Right atrium auricular region (tissue), 2 donors: ENCODE measurements at regions not wholly inside any gene's neighbourhood (a gene's known extent, or its start where the extent isn't known, plus 50 kb on each side); places are given as distances from the start of the nearest gene placed in this dataset.

ENCODE experiments used
- DNase-seq: peaks from one replicate; pipeline ENCODE4 v3.0.0-alpha.2; 2019; ENCODE audit warnings: low spot score
- H3K27ac ChIP-seq, 2 donors: fragments of 200-600 bp; sonication (generic); 1 replicate in 1 of 2; 2 replicates in 1 of 2; pipeline ENCODE4 v1.5.1; 2016 to 2019
- H3K27me3 ChIP-seq, 2 donors: fragments of 200-600 bp; sonication (generic); one replicate each; pipeline versions ENCODE4 v1.5.1 to v1.6.0; 2017 to 2019
- H3K36me3 ChIP-seq: fragments of 200-600 bp; sonication (generic); one replicate; pipeline ENCODE4 v1.5.1; 2016
- H3K4me1 ChIP-seq, 2 donors: fragments of 200-600 bp; sonication (generic); one replicate each; pipeline versions ENCODE4 v1.5.1 to v1.6.0; 2017 to 2019
- H3K4me3 ChIP-seq, 2 donors: fragments of 200-600 bp; sonication (generic); 1 replicate in 1 of 2; 2 replicates in 1 of 2; pipeline ENCODE4 v1.5.1; 2017 to 2019; ENCODE audit warnings: mild to moderate bottlenecking in 1 of 2, moderate library complexity in 1 of 2
- H3K9me3 ChIP-seq, 2 donors: fragments of 200-600 bp; sonication (generic); one replicate each; pipeline ENCODE4 v1.5.1; 2019
- CTCF ChIP-seq, 2 donors: fragments of 200-600 bp; sonication (generic); IDR thresholded peaks; one replicate each; pipeline ENCODE4 v1.5.1; 2019; ENCODE audit warnings: antibody characterized with exemption in 2 of 2

- H3K4me1 ChIP-seq: no peaks in the 10 kb centered on the region
- H3K4me3 ChIP-seq: no peak overlapping the region
- no peak for TF ChIP-seq CTCF (IDR thresholded peaks at IDR 0.05)
- no peaks in the 10 kb centered on the region for H3K27me3 ChIP-seq
- no peak overlapping the region for H3K27ac ChIP-seq
- no peak for DNase-seq
- no peaks in the 10 kb centered on the region for H3K9me3 ChIP-seq
- no peaks in the 10 kb centered on the region for H3K36me3 ChIP-seq
Observed at GRCh38 chr11:27864091-27864491, 163.8 kb upstream of the BDNF start.

GRCh38 chr11:27863637-27864036 is 163.4 kb upstream of the BDNF start:
- Histone ChIP-seq H3K36me3 (no peaks in the 10 kb centered on the region), H3K27ac (no peak overlapping the region), H3K27me3 (no peaks in the 10 kb centered on the region), H3K9me3 (no peaks in the 10 kb centered on the region), H3K4me1 (no peaks in the 10 kb centered on the region), H3K4me3 (no peak overlapping the region)
- DNase-seq: no peak
- TF ChIP-seq CTCF (IDR thresholded peaks at IDR 0.05): no peak

- no peak for DNase-seq
- H3K4me3 ChIP-seq: no peak overlapping the region
- H3K27ac ChIP-seq: peak overlapping the region; percentile 8 to 58
- H3K36me3 ChIP-seq: no peaks in the 10 kb centered on the region
- no peaks in the 10 kb centered on the region for H3K27me3 ChIP-seq
- no peaks in the 10 kb centered on the region for H3K9me3 ChIP-seq
- no peaks in the 10 kb centered on the region for H3K4me1 ChIP-seq
- no peak for TF ChIP-seq CTCF (IDR thresholded peaks at IDR 0.05)
Observed at GRCh38 chr11:27861706-27862430, 161.6 kb upstream of the BDNF start.

GRCh38 chr11:27860811-27861210 is 160.6 kb upstream of the BDNF start:
- Histone ChIP-seq H3K27ac (peak overlapping the region in 1 of 2 donors; percentile 25), H3K27me3 (no peaks in the 10 kb centered on the region), H3K4me3 (no peak overlapping the region), H3K4me1 (no peaks in the 10 kb centered on the region), H3K36me3 (no peaks in the 10 kb centered on the region), H3K9me3 (no peaks in the 10 kb centered on the region)
- TF ChIP-seq CTCF (IDR thresholded peaks at IDR 0.05): no peak
- DNase-seq: no peak

- DNase-seq: no peak
- no peaks in the 10 kb centered on the region for H3K36me3 ChIP-seq
- H3K9me3 ChIP-seq: no peaks in the 10 kb centered on the region
- no peaks in the 10 kb centered on the region for H3K4me1 ChIP-seq
- TF ChIP-seq CTCF (IDR thresholded peaks at IDR 0.05): no peak
- H3K4me3 ChIP-seq: no peak overlapping the region
- no peak overlapping the region for H3K27ac ChIP-seq
- H3K27me3 ChIP-seq: no peaks in the 10 kb centered on the region
Observed at GRCh38 chr11:27858866-27859265, 158.6 kb upstream of the BDNF start.

GRCh38 chr11:27857588-27857987 is 157.3 kb upstream of the BDNF start:
- DNase-seq: no peak
- Histone ChIP-seq H3K4me1 (no peaks in the 10 kb centered on the region), H3K27me3 (no peaks in the 10 kb centered on the region), H3K4me3 (no peak overlapping the region), H3K9me3 (no peaks in the 10 kb centered on the region), H3K36me3 (no peaks in the 10 kb centered on the region), H3K27ac (no peak overlapping the region)
- no peak for TF ChIP-seq CTCF (IDR thresholded peaks at IDR 0.05)
